K562 (cell line): ENCODE measurements at regions not wholly inside any gene's neighbourhood (a gene's known extent, or its start where the extent isn't known, plus 50 kb on each side); places are given as distances from the start of the nearest gene placed in this dataset.

Experiments
- ATAC-seq: fragments of 200-7000 bp; cut with Tn5 transposase; 3 replicates; pipeline ENCODE4 v1.9.1; 2020; ENCODE audit warnings: moderate library complexity
- BruUV-seq: library from RNA; stranded (reverse); fragments of 400-500 nt; replicated peaks from 2 replicates; lab custom pipeline; 2021; lab: Mats Ljungman, UMichigan
- CTCF ChIA-PET: fragments of 300-600 bp; formaldehyde crosslinking; extraction: SDS; loops from one replicate; lab custom pipeline; 2021; ENCODE audit warnings: low intra/inter-chr PET ratio; lab: Yijun Ruan, JAX
- POLR2A ChIA-PET: fragments of 300-600, 350-650 bp; sonication (Branson Sonifier 250); formaldehyde crosslinking; extraction: SDS; loops from one replicate; lab custom pipeline; 2021; ENCODE audit warnings: antibody characterized with exemption, inconsistent platforms; lab: Yijun Ruan, JAX
- DNase-seq, 4 experiments: peaks; one replicate each; pipeline versions ENCODE4 v3.0.0 to v3.0.0-alpha.2; 2011 to 2018; ENCODE audit warnings: low spot score in 3 of 4, mixed read lengths in 3 of 4; ENCODE audit errors: extremely low read depth in 1 of 4
- FAIRE-seq: peaks from 2 replicates; lab custom pipeline; 2011; peaks lifted over from hg19 to GRCh38; lab: Jason Lieb, UNC
- H2AFZ ChIP-seq: 2 replicates; pipeline ENCODE4 v1.6.0; 2011; ENCODE audit warnings: low read depth, low read length, control low read depth, inconsistent platforms
- H3K27ac ChIP-seq: fragments of 200-600 bp; 3 replicates; pipeline ENCODE4 v1.8.0; 2011; ENCODE audit warnings: low read depth, mild to moderate bottlenecking, control low read depth, inconsistent platforms, low read length, moderate library complexity, mixed read lengths; ENCODE audit errors: extremely low read depth
- H3K27me3 ChIP-seq, 2 experiments: fragments of 300-600 bp in 1 of 2; 2 replicates in 1 of 2; 3 replicates in 1 of 2; pipeline versions ENCODE4 v1.6.0 to v1.8.0; 2011; ENCODE audit warnings: inconsistent platforms in 2 of 2, low read length in 2 of 2, mild to moderate bottlenecking in 1 of 2, mixed read lengths in 1 of 2, moderate library complexity in 1 of 2; ENCODE audit not compliant: control insufficient read depth in 2 of 2, insufficient read depth in 2 of 2
- H3K36me3 ChIP-seq: fragments of 300-600 bp; 3 replicates; pipeline ENCODE4 v1.8.0; 2011; ENCODE audit warnings: mild to moderate bottlenecking, low read length, inconsistent platforms; ENCODE audit not compliant: control insufficient read depth, insufficient read depth
- H3K4me1 ChIP-seq, 2 experiments: fragments of 200-600 bp in 1 of 2; replicated peaks in 1 of 2; 2 replicates in 1 of 2; 3 replicates in 1 of 2; pipeline versions ENCODE4 v1.5.1 to v1.8.0; 2011; ENCODE audit warnings: inconsistent platforms in 2 of 2, low read length in 2 of 2, mild to moderate bottlenecking in 1 of 2, mixed read lengths in 1 of 2, moderate library complexity in 1 of 2; ENCODE audit not compliant: control insufficient read depth in 2 of 2, insufficient read depth in 2 of 2
- H3K4me2 ChIP-seq: 2 replicates; pipeline ENCODE4 v1.6.1; 2011; ENCODE audit warnings: low read length, control low read depth, inconsistent platforms, mixed read lengths; ENCODE audit not compliant: insufficient read depth
- H3K4me3 ChIP-seq: fragments of 200-600 bp; sonication (generic), shearing (Covaris generic); 2 replicates; pipeline ENCODE4 v1.5.1; 2016; ENCODE audit warnings: control low read depth, inconsistent platforms
- H3K79me2 ChIP-seq: fragments of 200-600 bp; 3 replicates; pipeline ENCODE4 v1.8.0; 2011; ENCODE audit warnings: low read length, inconsistent platforms; ENCODE audit not compliant: control insufficient read depth, insufficient read depth
- H3K9ac ChIP-seq, 2 experiments: 2 replicates each; pipeline versions ENCODE4 v1.6.0 to v1.6.1; 2011; ENCODE audit warnings: low read depth in 2 of 2, low read length in 2 of 2, control low read depth in 1 of 2, inconsistent platforms in 1 of 2, mild to moderate bottlenecking in 1 of 2, mixed read lengths in 1 of 2; ENCODE audit not compliant: insufficient read depth in 1 of 2
- H3K9me1 ChIP-seq: one replicate; pipeline ENCODE4 v1.6.0; 2011; ENCODE audit warnings: inconsistent platforms, mild to moderate bottlenecking, low read length, moderate library complexity; ENCODE audit not compliant: control insufficient read depth, insufficient read depth
- H3K9me3 ChIP-seq: replicated peaks from 2 replicates; pipeline ENCODE4 v1.5.1; 2011; ENCODE audit warnings: low read depth, low read length, inconsistent platforms; ENCODE audit not compliant: control insufficient read depth, insufficient read depth
- H4K20me1 ChIP-seq: replicated peaks from 2 replicates; pipeline ENCODE4 v1.6.1; 2011; ENCODE audit warnings: low read length, inconsistent platforms, mixed read lengths; ENCODE audit not compliant: control insufficient read depth, insufficient read depth
- ATF2 ChIP-seq: sonication (generic); formaldehyde crosslinking; IDR thresholded peaks from 2 replicates; pipeline ENCODE4 v1.8.1; 2022; ENCODE audit warnings: missing genetic modification reagents
- C11orf30 ChIP-seq: fragments of 450-650 bp; IDR thresholded peaks from 2 replicates; pipeline ENCODE4 v1.6.1; 2016; ENCODE audit warnings: low read depth, mild to moderate bottlenecking
- GTF2F1 ChIP-seq: IDR thresholded peaks from 2 replicates; pipeline ENCODE4 v1.6.1; 2011; ENCODE audit warnings: low read depth, low read length, improper control_type of control experiment
- HMGN3 ChIP-seq: IDR thresholded peaks from 2 replicates; pipeline ENCODE4 v1.6.1; 2011; ENCODE audit warnings: borderline replicate concordance, low read depth, mild to moderate bottlenecking, mixed read lengths, low read length; ENCODE audit not compliant: insufficient read length; ENCODE audit errors: extremely low read depth
- KLF13 ChIP-seq: fragments of 450-650 bp; IDR thresholded peaks from 2 replicates; pipeline ENCODE4 v1.6.1; 2016; ENCODE audit warnings: missing genetic modification characterization, low read depth, mild to moderate bottlenecking, missing compliant biosample characterization, moderate library complexity, borderline replicate concordance
- KLF16 ChIP-seq: IDR thresholded peaks from 2 replicates; pipeline ENCODE4 v1.6.1; 2016; ENCODE audit warnings: antibody characterized with exemption
- MAFF ChIP-seq: IDR thresholded peaks from 2 replicates; pipeline ENCODE4 v1.6.1; 2012; ENCODE audit warnings: low read length, improper control_type of control experiment
- MAFK ChIP-seq: IDR thresholded peaks from 2 replicates; pipeline ENCODE4 v1.6.1; 2011; ENCODE audit warnings: low read length, improper control_type of control experiment
- MCM2 ChIP-seq: fragments of 450-650 bp; IDR thresholded peaks from 2 replicates; pipeline ENCODE4 v1.6.1; 2017; ENCODE audit warnings: low read depth, mild to moderate bottlenecking
- SAFB ChIP-seq: fragments of 200-400 bp; formaldehyde crosslinking; IDR thresholded peaks from 2 replicates; pipeline ENCODE4 v1.6.1; 2017; ENCODE audit warnings: low read depth, low read length, borderline replicate concordance
- SIRT6 ChIP-seq: IDR thresholded peaks from one replicate; pipeline ENCODE4 v1.6.1; 2012; ENCODE audit warnings: low read depth, mild to moderate bottlenecking, control low read depth, inconsistent platforms, low read length, moderate library complexity
- ZNF316 ChIP-seq: fragments of 450-650 bp; IDR thresholded peaks from 2 replicates; pipeline ENCODE4 v1.6.1; 2016
- ZNF445 ChIP-seq: fragments of 250-450 bp; sonication (Bioruptor Pico); IDR thresholded peaks from 2 replicates; pipeline ENCODE4 v1.4.0; 2020; ENCODE audit warnings: low read depth, mild to moderate bottlenecking, moderate library complexity
- ZNF75A ChIP-seq: fragments of 450-650 bp; formaldehyde crosslinking; IDR thresholded peaks from 2 replicates; pipeline ENCODE4 v1.4.0; 2020; ENCODE audit warnings: mild to moderate bottlenecking
- ZZZ3 ChIP-seq: fragments of 450-650 bp; IDR thresholded peaks from 2 replicates; pipeline ENCODE4 v1.6.1; 2016; ENCODE audit warnings: antibody characterized with exemption, mild to moderate bottlenecking, moderate library complexity
- WGBS: fragments of 100-300 bp; shearing (Covaris generic); methylation state at CpG from one replicate; pipeline ENCODE4 v1.1.6; 2016; ENCODE audit warnings: low coverage, mixed read lengths; ENCODE audit not compliant: insufficient coverage; ENCODE audit errors: missing lambda C conversion rate; 5-methylcytosine and 5-hydroxymethylcytosine counted together
- in situ Hi-C: fragments of 300-500 bp; cut with MboI; formaldehyde crosslinking; loops from 4 replicates; pipeline ENCODE4 v1.15.0; 2018; ENCODE audit warnings: inconsistent platforms, mixed read lengths
- intact Hi-C: fragments of 100-400 bp; cut with micrococcal nuclease; formaldehyde crosslinking; loops from 2 replicates; pipeline ENCODE4 v1.14.2; 2022

GRCh38 chr5:89478851-89479250, 595.9 kb upstream of the MEF2C start:
- Histone ChIP-seq H3K4me2 (no peak overlapping the region), H3K9ac (no peak overlapping the region), H3K4me1 (no peaks in the 10 kb centered on the region), H3K79me2 (no peaks in the 10 kb centered on the region), H3K9me3 (no peaks in the 10 kb centered on the region), H2AFZ (no peak overlapping the region), H3K9me1 (no peaks in the 10 kb centered on the region), H3K27ac (no peak overlapping the region), H3K4me3 (no peak overlapping the region), H4K20me1 (no peaks in the 10 kb centered on the region), H3K36me3 (no peaks in the 10 kb centered on the region), H3K27me3 (no peaks in the 10 kb centered on the region)
- in situ Hi-C loops = no loop called here
- peak; percentile 30; the same call in 1 of the 2 replicates for TF ChIP-seq MAFF
- peak; percentile 42; the same call in 1 of the 2 replicates for TF ChIP-seq MAFK
- TF ChIP-seq ZNF445 (CRISPR knock-in tag) = no peak
- TF ChIP-seq ZZZ3 = no peak
- peak; percentile 49; the same call in 1 of the 2 replicates for TF ChIP-seq ZNF316
- TF ChIP-seq C11orf30 = peak; percentile 50
- intact Hi-C loops = no loop called here
- FAIRE-seq = no peak
- POLR2A ChIA-PET = interaction anchor here (1.2 kb wide), 1 partner anchor 9 kb away, joined by 3 read pairs; no protein-coding TSS in a partner anchor
- no TSS peak for BruUV-seq
- no peak for DNase-seq
- no peak for ATAC-seq
- 15% methylated on average over 1 of the region's 1 CpG for WGBS
- CTCF ChIA-PET = no interaction called here

DNA sequence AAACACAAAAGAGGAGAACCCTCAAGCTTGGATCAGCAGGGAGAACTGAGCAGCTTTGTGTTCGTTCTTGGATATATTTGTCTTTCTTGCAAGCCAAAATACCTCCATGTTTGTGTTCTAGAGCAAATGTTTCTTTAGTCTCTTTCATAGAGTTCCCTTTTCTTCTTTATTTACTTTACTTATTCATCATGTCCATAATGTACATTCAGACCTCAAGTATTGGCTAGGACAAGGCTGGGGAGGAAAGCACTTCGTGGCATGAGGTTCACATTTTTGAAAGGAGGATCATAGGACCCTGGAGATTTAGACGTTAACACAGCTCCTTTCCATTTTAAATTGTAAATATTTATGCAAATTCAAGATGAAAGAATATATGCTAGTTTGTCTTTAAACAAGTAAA, 590.2 kb upstream of the MEF2C start:
- no peaks in the 10 kb centered on the region for H3K4me1 ChIP-seq
- DNase-seq = no peak
- no peaks in the 10 kb centered on the region for H3K9me3 ChIP-seq
- no peaks in the 10 kb centered on the region for H3K9me1 ChIP-seq
- no peak overlapping the region for H3K9ac ChIP-seq
- ChIA-PET POLR2A (no interaction called here), CTCF (no interaction called here)
- no peak overlapping the region for H3K4me3 ChIP-seq
- no peaks in the 10 kb centered on the region for H3K79me2 ChIP-seq
- no peak for FAIRE-seq
- 0 out of 2 replicates have a peak overlapping the region, but pooled peaks have one; percentile 3 for H3K4me2 ChIP-seq
- in situ Hi-C loops (no loop called here), intact Hi-C loops (no loop called here)
- no peak overlapping the region for H3K27ac ChIP-seq
- H3K36me3 ChIP-seq = no peaks in the 10 kb centered on the region
- no peaks in the 10 kb centered on the region for H3K27me3 ChIP-seq
- BruUV-seq = no TSS peak
- no peak for ATAC-seq
- peak overlapping the region; percentile 23 for H2AFZ ChIP-seq
- WGBS = 4% methylated on average over 3 of the region's 3 CpGs
- H4K20me1 ChIP-seq = no peaks in the 10 kb centered on the region
- TF ChIP-seq ZNF75A (CRISPR knock-in tag) (no peak), ATF2 (CRISPR knock-in tag) (no peak), HMGN3 (no peak), KLF13 (tag) (no peak), GTF2F1 (no peak), C11orf30 (no peak), KLF16 (no peak), SAFB (no peak), SIRT6 (no peak), MCM2 (no peak)
